M059J (cell line): ENCODE measurements at regions not wholly inside any gene's neighbourhood (a gene's known extent, or its start where the extent isn't known, plus 50 kb on each side); places are given as distances from the start of the nearest gene placed in this dataset.
"Not testable (repeated sequence)": the region's sequence is repeated elsewhere in the genome, so short reads cannot be mapped to it uniquely, and the experiment has no call there.

Experiments
- DNase-seq: peaks from one replicate; pipeline ENCODE4 v3.0.0-alpha.2; 2012; ENCODE audit warnings: low read depth

DNA sequence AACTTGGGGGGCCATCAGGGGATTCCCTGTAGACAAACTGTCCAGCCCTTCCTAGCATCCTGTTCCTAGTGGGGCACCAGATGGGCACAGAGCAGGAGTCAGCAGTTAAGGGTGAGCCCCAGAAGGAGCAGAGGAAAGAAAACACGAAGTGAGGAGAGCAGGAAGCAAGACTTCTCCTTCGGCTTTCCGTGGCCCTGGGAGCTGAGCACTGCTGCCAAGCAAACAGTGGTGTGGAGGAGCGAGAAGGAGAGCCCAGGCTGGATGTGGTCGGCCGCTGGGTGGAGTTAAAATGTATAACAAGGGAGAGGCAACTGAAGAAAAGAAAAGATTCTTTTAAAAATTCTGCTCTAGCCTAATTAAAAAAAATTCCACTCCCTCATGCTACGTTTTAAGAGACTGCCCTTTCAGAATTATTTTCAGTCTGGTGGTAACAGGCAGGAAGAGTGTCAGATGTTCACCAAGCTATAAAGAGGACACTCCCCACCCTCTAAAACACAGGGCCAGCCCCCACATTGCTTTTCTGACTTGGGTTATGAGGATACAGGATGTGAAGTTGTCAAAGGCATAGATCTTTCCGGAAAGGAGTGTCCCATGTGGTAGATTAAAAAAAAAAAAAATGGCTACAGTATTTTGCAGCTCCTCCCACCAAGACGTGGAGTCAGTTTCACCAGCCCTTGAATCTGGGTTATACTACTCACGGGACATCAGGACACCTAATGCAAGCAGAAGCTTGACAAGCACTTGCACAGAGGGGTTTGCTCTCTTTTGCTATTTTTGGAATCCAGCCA lies 74.9 kb upstream of the ZFHX3 start:
- no peak for DNase-seq

DNA sequence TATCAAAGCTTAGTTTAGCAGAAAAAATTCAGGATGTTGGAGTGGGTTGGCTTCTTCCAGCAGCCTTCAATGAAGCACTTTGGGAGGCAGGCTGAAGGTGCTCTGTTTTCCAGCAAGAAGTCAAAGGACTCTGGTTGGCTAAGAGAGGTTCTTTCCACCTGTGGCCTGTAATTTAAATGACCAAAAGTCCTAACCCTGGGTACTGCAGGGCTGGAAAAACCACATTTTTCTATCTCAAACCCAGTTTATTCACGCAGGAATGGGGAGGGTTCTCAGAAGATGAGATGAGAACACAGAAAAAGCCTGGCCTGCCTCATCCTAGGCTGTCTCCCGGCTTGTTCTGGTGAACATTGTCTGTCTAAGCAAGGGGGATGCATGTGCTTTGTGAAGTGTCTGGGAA lies 68.6 kb upstream of the ZFHX3 start:
- DNase-seq: no peak

DNA sequence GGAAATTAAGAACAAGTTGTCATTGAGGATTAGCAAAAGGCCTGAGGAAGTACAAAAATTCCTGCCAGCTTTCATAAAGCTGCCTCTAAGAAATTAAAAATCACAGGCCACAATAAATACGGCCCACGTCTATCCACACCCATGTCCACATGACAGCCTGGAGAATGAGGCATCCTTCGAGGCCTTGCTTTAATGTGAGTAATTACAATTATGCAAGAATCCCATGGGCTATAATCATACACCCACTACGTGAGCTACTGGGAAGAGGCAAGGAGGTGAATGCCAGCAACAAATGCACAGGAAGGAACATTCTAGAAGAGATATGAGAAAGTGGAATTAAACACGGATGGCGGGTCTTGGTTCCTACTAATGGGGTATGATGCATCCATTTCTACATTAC lies 65.4 kb upstream of the ZFHX3 start:
- DNase-seq: no peak

DNA sequence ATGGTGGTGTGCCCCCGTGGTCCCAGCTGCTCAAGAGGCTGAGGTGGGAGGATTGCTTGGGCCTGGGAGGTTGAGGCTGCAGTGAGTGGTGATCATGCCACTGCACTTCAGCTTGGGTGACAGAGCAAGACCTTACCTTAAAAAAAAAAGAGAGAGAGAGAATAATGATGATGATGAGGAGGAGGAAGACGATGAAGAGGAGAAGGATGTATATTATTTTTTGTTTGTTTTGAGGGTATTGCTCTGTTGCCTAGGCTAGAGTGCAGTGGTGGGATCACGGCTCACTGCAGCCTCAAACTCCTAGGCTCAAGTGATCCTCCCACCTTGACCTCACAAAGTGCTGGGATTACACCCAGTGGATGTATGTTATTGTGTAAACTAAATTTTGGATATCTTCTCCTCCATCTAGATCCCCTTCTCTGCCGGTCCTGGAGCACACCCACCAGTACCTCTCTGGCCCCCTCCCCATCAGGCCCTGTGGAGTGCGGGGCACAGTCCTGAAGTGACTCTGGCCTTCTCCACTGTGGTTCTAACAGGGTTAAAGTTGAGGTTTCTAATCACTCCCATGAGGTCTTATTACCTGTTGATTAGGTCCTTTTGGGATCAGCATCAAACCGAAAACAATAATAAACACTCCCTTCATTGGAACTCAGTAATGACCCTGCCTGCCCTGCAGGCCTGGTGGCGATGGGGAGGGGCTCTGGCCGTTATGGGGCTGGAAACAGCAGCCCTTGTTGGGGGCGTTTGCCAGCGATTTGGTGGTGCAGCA lies 60.5 kb upstream of the ZFHX3 start:
- no peak for DNase-seq

DNA sequence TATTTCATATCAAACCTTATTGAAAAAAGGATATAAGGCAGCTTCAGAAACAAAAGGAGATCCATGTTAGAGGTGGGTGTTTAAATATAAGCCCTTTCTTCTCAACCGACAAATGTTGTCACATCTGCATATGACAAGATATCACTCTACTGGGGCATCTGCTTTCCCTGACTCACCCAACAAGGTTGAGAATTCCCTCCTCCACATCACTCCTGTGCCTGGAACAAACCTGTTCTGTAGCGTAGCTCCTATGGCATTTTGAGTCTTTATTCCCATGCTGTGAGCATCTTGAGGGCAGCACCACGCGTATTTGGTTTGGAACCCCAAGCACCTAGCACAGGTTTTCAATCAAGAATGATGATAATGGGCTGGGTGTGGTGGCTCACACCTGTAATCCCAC lies 59.4 kb upstream of the ZFHX3 start:
- DNase-seq: no peak

DNA sequence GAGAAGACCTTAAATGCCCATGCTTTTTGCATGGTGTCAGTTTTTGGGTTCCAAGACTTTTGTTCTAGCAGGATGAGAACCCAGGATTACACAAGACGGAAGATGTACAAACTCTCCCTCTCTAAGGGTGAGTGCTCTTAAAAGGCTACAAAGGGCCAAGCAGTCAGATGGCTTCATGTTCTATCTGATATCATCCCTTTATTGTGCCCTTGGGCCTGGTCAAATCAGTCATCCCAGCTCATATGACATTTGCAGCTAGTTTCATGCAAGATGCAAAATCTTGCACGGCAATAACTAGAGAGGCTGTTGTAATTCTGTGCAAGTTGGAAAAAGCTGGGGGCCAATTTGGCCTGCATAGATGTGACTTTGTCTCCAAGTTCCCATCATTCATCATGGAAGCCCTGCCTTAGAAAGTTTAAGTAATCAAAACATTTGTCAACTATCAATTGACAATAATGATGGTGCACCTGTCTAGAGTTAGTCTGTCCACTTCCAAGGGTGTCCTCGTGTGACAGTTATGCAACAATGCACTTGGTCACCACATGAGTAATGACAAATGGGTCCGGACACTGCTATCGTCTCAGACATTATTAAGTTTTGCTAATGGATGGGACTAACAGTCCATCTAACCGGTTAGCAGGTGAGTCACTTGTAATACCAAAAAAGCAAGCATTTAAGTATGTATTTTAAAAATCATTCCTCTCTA lies 58.6 kb upstream of the ZFHX3 start:
- no peak for DNase-seq

DNA sequence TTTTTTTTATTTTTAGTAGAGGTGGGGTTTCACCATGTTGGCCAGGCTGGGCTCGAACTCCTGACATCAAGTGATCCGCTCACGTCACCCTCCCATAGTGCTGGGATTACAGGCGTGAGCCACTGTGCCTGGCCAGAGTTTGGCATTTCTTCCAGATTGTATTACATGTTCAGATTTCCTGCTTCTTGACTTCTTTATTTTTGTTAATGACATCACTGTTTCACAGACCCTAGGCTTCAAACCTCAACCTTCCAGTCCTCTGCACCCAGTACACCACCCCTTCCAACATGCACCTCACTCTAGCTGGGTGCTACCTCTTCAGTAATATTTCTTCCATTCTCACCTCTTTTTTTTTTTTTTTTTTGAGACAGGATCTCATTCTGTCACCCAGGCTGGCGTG lies 53.6 kb upstream of the ZFHX3 start:
- no peak for DNase-seq

DNA sequence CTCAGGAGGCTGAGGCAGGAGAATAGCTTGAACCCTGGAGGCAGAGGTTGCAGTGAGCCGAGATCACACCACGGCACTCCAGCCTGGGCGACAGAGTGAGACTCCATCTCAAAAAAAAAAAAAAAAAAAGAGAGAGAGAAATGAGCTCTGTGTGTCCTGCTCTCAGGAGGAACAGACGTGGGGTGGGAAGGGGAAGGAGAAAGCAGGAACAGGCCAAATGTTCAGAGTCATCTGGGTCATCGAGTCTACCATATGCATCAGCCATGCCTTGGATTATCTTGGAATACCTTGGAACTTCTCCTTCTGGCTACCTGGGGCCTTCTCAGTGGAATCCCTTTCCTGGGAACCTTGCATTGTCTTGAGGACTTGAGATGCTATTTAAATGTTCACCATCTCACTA lies 51.7 kb upstream of the ZFHX3 start:
- DNase-seq: not testable (repeated sequence)
